ENCODE measurements at regions not wholly inside any gene's neighbourhood (a gene's known extent, or its start where the extent isn't known, plus 50 kb on each side); places are given as distances from the start of the nearest gene placed in this dataset.

DNA sequence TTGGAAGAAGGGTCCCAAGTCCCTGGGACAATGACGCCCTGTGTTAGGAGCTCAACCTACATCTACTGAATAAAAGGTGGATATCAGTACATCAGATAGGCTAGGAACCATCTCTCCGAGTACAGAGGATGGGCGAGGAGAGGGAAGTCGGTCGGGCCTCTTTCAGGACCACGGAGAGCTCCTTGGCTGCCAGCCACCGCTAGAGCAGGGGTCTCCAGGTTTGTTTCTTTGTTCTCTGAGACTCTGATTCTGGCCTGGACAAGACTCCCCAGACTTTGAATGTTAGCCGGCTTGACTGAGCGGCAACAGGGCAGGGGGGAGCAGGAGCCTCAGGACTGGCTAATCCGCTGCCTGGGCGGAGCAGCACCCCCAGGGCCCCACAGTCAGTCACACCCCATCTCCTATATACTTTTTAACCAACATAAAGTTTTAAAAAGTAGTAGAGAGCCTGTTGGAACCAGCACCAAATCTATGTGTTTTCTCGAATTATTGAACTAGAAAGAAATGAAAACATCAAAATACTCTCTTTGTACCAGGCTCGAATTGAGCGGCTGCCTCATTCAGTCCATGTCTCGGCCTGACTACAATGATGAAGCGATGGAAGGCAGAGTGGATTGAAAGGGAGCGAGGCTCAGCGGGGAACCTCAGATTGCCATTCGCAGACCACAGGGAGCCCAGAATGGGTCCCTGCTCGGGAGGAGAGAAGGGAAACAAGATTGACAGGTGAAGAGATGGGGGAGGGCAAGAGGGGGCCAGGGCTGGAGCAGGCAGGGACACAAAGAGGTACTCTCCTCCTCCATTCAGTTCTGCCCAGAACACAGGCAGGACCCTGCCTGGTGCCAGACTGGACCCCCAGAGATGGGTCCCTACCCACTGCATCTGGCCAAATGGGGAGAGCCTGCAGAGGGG lies 131.6 kb downstream of the TPRA1 start:
- TF ChIP-seq, protein P1, sequence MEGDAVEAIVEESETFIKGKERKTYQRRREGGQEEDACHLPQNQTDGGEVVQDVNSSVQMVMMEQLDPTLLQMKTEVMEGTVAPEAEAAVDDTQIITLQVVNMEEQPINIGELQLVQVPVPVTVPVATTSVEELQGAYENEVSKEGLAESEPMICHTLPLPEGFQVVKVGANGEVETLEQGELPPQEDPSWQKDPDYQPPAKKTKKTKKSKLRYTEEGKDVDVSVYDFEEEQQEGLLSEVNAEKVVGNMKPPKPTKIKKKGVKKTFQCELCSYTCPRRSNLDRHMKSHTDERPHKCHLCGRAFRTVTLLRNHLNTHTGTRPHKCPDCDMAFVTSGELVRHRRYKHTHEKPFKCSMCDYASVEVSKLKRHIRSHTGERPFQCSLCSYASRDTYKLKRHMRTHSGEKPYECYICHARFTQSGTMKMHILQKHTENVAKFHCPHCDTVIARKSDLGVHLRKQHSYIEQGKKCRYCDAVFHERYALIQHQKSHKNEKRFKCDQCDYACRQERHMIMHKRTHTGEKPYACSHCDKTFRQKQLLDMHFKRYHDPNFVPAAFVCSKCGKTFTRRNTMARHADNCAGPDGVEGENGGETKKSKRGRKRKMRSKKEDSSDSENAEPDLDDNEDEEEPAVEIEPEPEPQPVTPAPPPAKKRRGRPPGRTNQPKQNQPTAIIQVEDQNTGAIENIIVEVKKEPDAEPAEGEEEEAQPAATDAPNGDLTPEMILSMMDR (conservative IDR thresholded peaks at IDR 0.05) = no peak
- TF ChIP-seq EZH2 (IDR thresholded peaks at IDR 0.05; ENCODE audit: low read depth) = no peak
